ENCODE measurements at regions not wholly inside any gene's neighbourhood (a gene's known extent, or its start where the extent isn't known, plus 50 kb on each side); places are given as distances from the start of the nearest gene placed in this dataset.

- Mint-ChIP-seq H3K4me1 (ENCODE audit: low read depth) (peaks cover 42% of the 10 kb centered on the region), H3K36me3 (ENCODE audit: insufficient read depth in 2 of 2) (peaks cover 0 to 1% of the 10 kb centered on the region in 2 donors), H3K9me3 (no peaks in the 10 kb centered on the region), H3K27ac (peak overlapping the region; percentile 70), H3K4me3 (no peak overlapping the region), H3K27me3 (ENCODE audit: low read depth) (no peaks in the 10 kb centered on the region)
- no peak for DNase-seq
- ATAC-seq (replicated peaks in 1 of 2) = no peak
Measured at GRCh38 chr13:73991384-73991783, 142.8 kb downstream of the KLF12 start.

GRCh38 chr13:73989244-73989843 lies 144.9 kb downstream of the KLF12 start:
- Mint-ChIP-seq H3K27me3 (ENCODE audit: low read depth) (no peaks in the 10 kb centered on the region), H3K36me3 (ENCODE audit: insufficient read depth in 2 of 2) (peaks cover 0 to 1% of the 10 kb centered on the region in 2 donors), H3K4me1 (ENCODE audit: low read depth) (peaks cover 37% of the 10 kb centered on the region), H3K9me3 (no peaks in the 10 kb centered on the region), H3K4me3 (no peak overlapping the region), H3K27ac (peak overlapping the region; percentile 30)
- no peak for ATAC-seq (replicated peaks in 1 of 2)
- DNase-seq = no peak

- Mint-ChIP-seq H3K4me1 (ENCODE audit: low read depth) (peaks cover 32% of the 10 kb centered on the region), H3K4me3 (no peak overlapping the region), H3K36me3 (ENCODE audit: insufficient read depth in 2 of 2) (peaks cover 0 to 1% of the 10 kb centered on the region in 2 donors), H3K27ac (peak overlapping the region; percentile 96), H3K27me3 (ENCODE audit: low read depth) (no peaks in the 10 kb centered on the region), H3K9me3 (no peaks in the 10 kb centered on the region)
- DNase-seq = no peak
- ATAC-seq (replicated peaks in 1 of 2) = no peak
Measured at GRCh38 chr13:73988461-73988860, 145.7 kb downstream of the KLF12 start.

- no peak overlapping the region for H3K4me3 Mint-ChIP-seq
- peaks cover 0 to 1% of the 10 kb centered on the region in 2 donors for H3K36me3 Mint-ChIP-seq (ENCODE audit: insufficient read depth in 2 of 2)
- no peaks in the 10 kb centered on the region for H3K9me3 Mint-ChIP-seq
- peaks cover 32% of the 10 kb centered on the region for H3K4me1 Mint-ChIP-seq (ENCODE audit: low read depth)
- H3K27me3 Mint-ChIP-seq (ENCODE audit: low read depth) = no peaks in the 10 kb centered on the region
- H3K27ac Mint-ChIP-seq = peak overlapping the region; percentile 96
- ATAC-seq (replicated peaks in 1 of 2) = no peak
- no peak for DNase-seq
Measured at GRCh38 chr13:73987618-73988017, 146.6 kb downstream of the KLF12 start.

- H3K27ac Mint-ChIP-seq = peak overlapping the region; percentile 98
- H3K36me3 Mint-ChIP-seq (ENCODE audit: insufficient read depth in 2 of 2) = no peaks in the 10 kb centered on the region
- peaks cover 26% of the 10 kb centered on the region for H3K4me1 Mint-ChIP-seq (ENCODE audit: low read depth)
- peak overlapping the region; percentile 72 to 93 for H3K4me3 Mint-ChIP-seq
- DNase-seq = no peak
- peak in 1 of 2 donors; percentile 35 for ATAC-seq (replicated peaks in 1 of 2)
- H3K9me3 Mint-ChIP-seq = no peaks in the 10 kb centered on the region
- no peaks in the 10 kb centered on the region for H3K27me3 Mint-ChIP-seq (ENCODE audit: low read depth)
Measured at GRCh38 chr13:73985783-73986182, 148.4 kb downstream of the KLF12 start.

- Mint-ChIP-seq H3K27me3 (ENCODE audit: low read depth) (no peaks in the 10 kb centered on the region), H3K9me3 (no peaks in the 10 kb centered on the region), H3K4me3 (peak overlapping the region; percentile 72 to 93), H3K27ac (peak overlapping the region; percentile 98), H3K36me3 (ENCODE audit: insufficient read depth in 2 of 2) (no peaks in the 10 kb centered on the region), H3K4me1 (ENCODE audit: low read depth) (peaks cover 26% of the 10 kb centered on the region)
- peak; percentile 75 to 82 for DNase-seq
- peak; percentile 90 to 92 for ATAC-seq (replicated peaks in 1 of 2)
Measured at GRCh38 chr13:73984949-73985691, 149.1 kb downstream of the KLF12 start.

GRCh38 chr13:73984201-73984600 lies 150.0 kb downstream of the KLF12 start:
- Mint-ChIP-seq H3K4me3 (peak overlapping the region in 1 of 2 donors; percentile 93), H3K36me3 (ENCODE audit: insufficient read depth in 2 of 2) (no peaks in the 10 kb centered on the region), H3K9me3 (no peaks in the 10 kb centered on the region), H3K27me3 (ENCODE audit: low read depth) (no peaks in the 10 kb centered on the region), H3K27ac (peak overlapping the region; percentile 98), H3K4me1 (ENCODE audit: low read depth) (peaks cover 25% of the 10 kb centered on the region)
- ATAC-seq (replicated peaks in 1 of 2) (no peak), DNase-seq (no peak)

- Mint-ChIP-seq H3K36me3 (ENCODE audit: insufficient read depth in 2 of 2) (peaks cover 0 to 2% of the 10 kb centered on the region in 2 donors), H3K27ac (no peak overlapping the region), H3K4me3 (no peak overlapping the region), H3K9me3 (no peaks in the 10 kb centered on the region), H3K27me3 (ENCODE audit: low read depth) (no peaks in the 10 kb centered on the region), H3K4me1 (ENCODE audit: low read depth) (peaks cover 17% of the 10 kb centered on the region)
- no peak for DNase-seq
- no peak for ATAC-seq (replicated peaks in 1 of 2)
Measured at GRCh38 chr13:73983109-73983508, 151.1 kb downstream of the KLF12 start.

- no peaks in the 10 kb centered on the region for H3K9me3 Mint-ChIP-seq
- no peak overlapping the region for H3K27ac Mint-ChIP-seq
- no peaks in the 10 kb centered on the region for H3K27me3 Mint-ChIP-seq (ENCODE audit: low read depth)
Measured at GRCh38 chr13:73981595-73981994, 152.6 kb downstream of the KLF12 start.

GRCh38 chr13:73975767-73976166 lies 158.4 kb downstream of the KLF12 start:
- no peak for ATAC-seq (replicated peaks in 1 of 2)
- Mint-ChIP-seq H3K9me3 (peaks cover 3 to 7% of the 10 kb centered on the region in 2 donors), H3K4me1 (ENCODE audit: low read depth) (peaks cover 23% of the 10 kb centered on the region)

More at GRCh38 chr13:73981595-73981994, 152.6 kb downstream of the KLF12 start:
- Mint-ChIP-seq H3K36me3 (ENCODE audit: insufficient read depth in 2 of 2) (peaks cover 2 to 5% of the 10 kb centered on the region in 2 donors), H3K4me3 (no peak overlapping the region), H3K4me1 (ENCODE audit: low read depth) (peaks cover 10% of the 10 kb centered on the region)
- ATAC-seq (replicated peaks in 1 of 2) (no peak), DNase-seq (no peak)

GRCh38 chr13:73974051-73974450 lies 160.2 kb downstream of the KLF12 start:
- H3K4me3 Mint-ChIP-seq = no peak overlapping the region
- ATAC-seq (replicated peaks in 1 of 2) (no peak), DNase-seq (no peak)
- peaks cover 24% of the 10 kb centered on the region for H3K4me1 Mint-ChIP-seq (ENCODE audit: low read depth)
- H3K27me3 Mint-ChIP-seq (ENCODE audit: low read depth) = no peaks in the 10 kb centered on the region
- no peak overlapping the region for H3K27ac Mint-ChIP-seq
- peaks cover 3 to 7% of the 10 kb centered on the region in 2 donors for H3K9me3 Mint-ChIP-seq
- peaks cover 7 to 15% of the 10 kb centered on the region in 2 donors for H3K36me3 Mint-ChIP-seq (ENCODE audit: insufficient read depth in 2 of 2)

More at GRCh38 chr13:73975767-73976166, 158.4 kb downstream of the KLF12 start:
- DNase-seq = no peak
- Mint-ChIP-seq H3K27me3 (ENCODE audit: low read depth) (no peaks in the 10 kb centered on the region), H3K4me3 (no peak overlapping the region), H3K27ac (peak overlapping the region; percentile 0), H3K36me3 (ENCODE audit: insufficient read depth in 2 of 2) (peaks cover 6 to 13% of the 10 kb centered on the region in 2 donors)

GRCh38 chr13:73973156-73973555 lies 161.0 kb downstream of the KLF12 start:
- Mint-ChIP-seq H3K4me1 (ENCODE audit: low read depth) (peaks cover 31% of the 10 kb centered on the region), H3K36me3 (ENCODE audit: insufficient read depth in 2 of 2) (peaks cover 5 to 15% of the 10 kb centered on the region in 2 donors), H3K4me3 (no peak overlapping the region), H3K9me3 (peaks cover 3 to 7% of the 10 kb centered on the region in 2 donors), H3K27me3 (ENCODE audit: low read depth) (no peaks in the 10 kb centered on the region), H3K27ac (no peak overlapping the region)
- ATAC-seq (replicated peaks in 1 of 2) (no peak), DNase-seq (no peak)

- ATAC-seq (replicated peaks in 1 of 2) (no peak), DNase-seq (no peak)
- Mint-ChIP-seq H3K27me3 (ENCODE audit: low read depth) (no peaks in the 10 kb centered on the region), H3K27ac (no peak overlapping the region), H3K4me3 (peak overlapping the region in 1 of 2 donors; percentile 25), H3K36me3 (ENCODE audit: insufficient read depth in 2 of 2) (peaks cover 5 to 12% of the 10 kb centered on the region in 2 donors), H3K4me1 (ENCODE audit: low read depth) (peaks cover 31% of the 10 kb centered on the region), H3K9me3 (peaks cover 3 to 7% of the 10 kb centered on the region in 2 donors)
Measured at GRCh38 chr13:73972545-73972944, 161.7 kb downstream of the KLF12 start.
